GM18508 (cell line): ENCODE measurements at regions not wholly inside any gene's neighbourhood (a gene's known extent, or its start where the extent isn't known, plus 50 kb on each side); places are given as distances from the start of the nearest gene placed in this dataset.
"Not testable (repeated sequence)": the region's sequence is repeated elsewhere in the genome, so short reads cannot be mapped to it uniquely, and the experiment has no call there.

Experiments used
- ATAC-seq: cut with Tn5 transposase; IDR thresholded peaks from one replicate; pipeline ENCODE4 v1.9.1; 2021; ENCODE audit warnings: moderate number of reproducible peaks; ENCODE audit not compliant: insufficient read depth, unreplicated experiment

- not testable (repeated sequence) for ATAC-seq
Observed at GRCh38 chr3:195669310-195669709, 51.5 kb upstream of the MUC20 start.

- ATAC-seq, result not testable (repeated sequence)
Observed at GRCh38 chr3:195668131-195668766, 52.5 kb upstream of the MUC20 start.

GRCh38 chr3:195665311-195665710 is 55.5 kb upstream of the MUC20 start:
- not testable (repeated sequence) for ATAC-seq

- not testable (repeated sequence) for ATAC-seq
Observed at GRCh38 chr3:195664131-195664530, 56.6 kb upstream of the MUC20 start.

GRCh38 chr3:195659136-195659533 is 61.6 kb upstream of the MUC20 start:
- ATAC-seq, result not testable (repeated sequence)

- ATAC-seq, result not testable (repeated sequence)
Observed at GRCh38 chr3:195658381-195659135, 62.2 kb upstream of the MUC20 start.

- ATAC-seq, result not testable (repeated sequence)
Observed at GRCh38 chr3:195657475-195658372, 63.1 kb upstream of the MUC20 start.

GRCh38 chr3:195656091-195656490 is 64.7 kb upstream of the MUC20 start:
- not testable (repeated sequence) for ATAC-seq

- ATAC-seq, result not testable (repeated sequence)
Observed at GRCh38 chr3:195654746-195655145, 66.0 kb upstream of the MUC20 start.

GRCh38 chr3:195654138-195654537 is 66.6 kb upstream of the MUC20 start:
- ATAC-seq, result not testable (repeated sequence)

- not testable (repeated sequence) for ATAC-seq
Observed at GRCh38 chr3:195653641-195654040, 67.1 kb upstream of the MUC20 start.

GRCh38 chr3:195647912-195648702 is 64.4 kb upstream of the APOD start:
- not testable (repeated sequence) for ATAC-seq

- ATAC-seq, result not testable (repeated sequence)
Observed at GRCh38 chr3:195645872-195646271, 62.1 kb upstream of the APOD start.

- ATAC-seq, result not testable (repeated sequence)
Observed at GRCh38 chr3:195643245-195643644, 59.5 kb upstream of the APOD start.

- ATAC-seq, result not testable (repeated sequence)
Observed at GRCh38 chr3:195642311-195642710, 58.6 kb upstream of the APOD start.

GRCh38 chr3:195638456-195638855 is 54.7 kb upstream of the APOD start:
- not testable (repeated sequence) for ATAC-seq

GRCh38 chr3:195637473-195638233 is 53.9 kb upstream of the APOD start:
- ATAC-seq, result not testable (repeated sequence)

- not testable (repeated sequence) for ATAC-seq
Observed at GRCh38 chr3:195637011-195637410, 53.3 kb upstream of the APOD start.
